Fibroblast of peridontal ligament (primary cell): ENCODE measurements at regions not wholly inside any gene's neighbourhood (a gene's known extent, or its start where the extent isn't known, plus 50 kb on each side); places are given as distances from the start of the nearest gene placed in this dataset.

ENCODE experiments used
- DNase-seq: peaks from one replicate; pipeline ENCODE4 v3.0.0-alpha.2; 2010; ENCODE audit errors: extremely low read depth

- DNase-seq = no peak
Observed at GRCh38 chrX:36927712-36928111, 80.5 kb upstream of the FAM47C start.

DNA sequence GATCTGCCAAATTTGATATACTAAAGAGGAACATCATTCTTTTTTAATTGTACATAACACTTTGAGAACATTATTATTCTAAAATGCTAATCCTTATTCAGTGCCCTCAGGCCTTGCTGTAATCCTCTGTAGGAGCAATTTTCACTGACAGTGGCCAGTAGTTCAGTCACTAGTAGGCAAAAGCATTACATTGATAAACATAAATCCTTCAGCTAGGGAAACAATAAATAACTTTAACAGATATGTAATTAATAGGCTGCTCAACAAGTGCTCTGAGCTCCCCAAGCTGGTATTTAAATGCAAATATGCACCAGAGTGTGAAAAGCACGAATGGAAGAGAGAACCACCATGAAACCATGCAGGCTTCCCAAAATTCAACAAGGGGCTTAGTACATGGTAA is 77.7 kb upstream of the FAM47C start:
- no peak for DNase-seq

DNA sequence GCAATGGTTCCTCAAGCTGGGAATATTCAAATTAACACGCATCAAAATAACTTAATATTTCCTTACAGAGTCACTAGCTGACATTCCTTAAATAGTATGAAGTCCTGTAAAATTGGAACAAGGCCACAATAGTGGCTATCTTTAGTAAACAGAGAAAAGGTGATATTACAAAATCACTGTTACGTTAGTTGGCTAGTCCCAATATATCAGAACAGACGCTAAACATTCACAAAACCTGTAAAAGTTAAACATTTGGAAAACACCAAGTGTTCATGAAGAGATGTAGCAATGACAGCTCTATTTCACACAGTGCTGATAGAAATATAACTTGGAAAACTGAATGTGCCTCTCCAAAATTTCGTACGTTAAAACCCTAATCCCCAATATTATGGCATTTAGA is 61.0 kb upstream of the FAM47C start:
- no peak for DNase-seq

DNA sequence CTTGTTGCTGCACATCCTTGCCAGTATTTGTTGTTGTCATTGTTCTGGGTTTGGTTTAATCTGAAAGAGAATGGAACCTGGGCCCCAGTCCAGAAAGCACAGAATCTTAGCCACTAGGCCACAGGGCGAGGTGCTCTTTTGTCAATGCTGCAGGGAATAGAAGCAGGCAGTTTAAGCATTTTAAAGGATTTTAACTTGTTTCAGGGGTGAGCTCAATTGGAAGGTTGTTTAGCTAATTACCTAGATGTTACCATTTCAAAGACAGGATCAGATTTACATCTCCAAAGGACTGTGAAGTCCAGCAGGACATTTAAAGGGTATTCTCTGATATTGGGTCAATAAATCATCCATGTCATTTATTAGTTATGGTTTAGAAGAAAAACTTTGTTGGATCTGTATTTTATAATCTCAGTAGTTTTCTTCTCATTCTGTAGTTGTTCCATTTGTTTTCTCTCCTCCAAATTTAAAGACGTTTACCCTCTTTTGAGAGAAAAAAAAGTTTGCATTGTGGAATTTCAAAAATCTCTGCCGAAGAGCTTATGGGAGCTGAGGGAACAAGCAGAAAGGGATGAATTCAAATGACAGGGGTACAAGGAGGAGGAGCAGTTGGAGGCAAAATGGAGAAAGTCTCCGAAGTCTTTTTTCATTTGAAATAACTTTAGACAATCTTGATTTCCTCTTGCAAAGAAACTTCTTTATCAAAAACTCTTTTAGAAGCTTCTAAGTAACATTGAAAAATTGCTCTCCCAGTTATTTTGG is 57.5 kb upstream of the FAM47C start:
- DNase-seq = no peak

DNA sequence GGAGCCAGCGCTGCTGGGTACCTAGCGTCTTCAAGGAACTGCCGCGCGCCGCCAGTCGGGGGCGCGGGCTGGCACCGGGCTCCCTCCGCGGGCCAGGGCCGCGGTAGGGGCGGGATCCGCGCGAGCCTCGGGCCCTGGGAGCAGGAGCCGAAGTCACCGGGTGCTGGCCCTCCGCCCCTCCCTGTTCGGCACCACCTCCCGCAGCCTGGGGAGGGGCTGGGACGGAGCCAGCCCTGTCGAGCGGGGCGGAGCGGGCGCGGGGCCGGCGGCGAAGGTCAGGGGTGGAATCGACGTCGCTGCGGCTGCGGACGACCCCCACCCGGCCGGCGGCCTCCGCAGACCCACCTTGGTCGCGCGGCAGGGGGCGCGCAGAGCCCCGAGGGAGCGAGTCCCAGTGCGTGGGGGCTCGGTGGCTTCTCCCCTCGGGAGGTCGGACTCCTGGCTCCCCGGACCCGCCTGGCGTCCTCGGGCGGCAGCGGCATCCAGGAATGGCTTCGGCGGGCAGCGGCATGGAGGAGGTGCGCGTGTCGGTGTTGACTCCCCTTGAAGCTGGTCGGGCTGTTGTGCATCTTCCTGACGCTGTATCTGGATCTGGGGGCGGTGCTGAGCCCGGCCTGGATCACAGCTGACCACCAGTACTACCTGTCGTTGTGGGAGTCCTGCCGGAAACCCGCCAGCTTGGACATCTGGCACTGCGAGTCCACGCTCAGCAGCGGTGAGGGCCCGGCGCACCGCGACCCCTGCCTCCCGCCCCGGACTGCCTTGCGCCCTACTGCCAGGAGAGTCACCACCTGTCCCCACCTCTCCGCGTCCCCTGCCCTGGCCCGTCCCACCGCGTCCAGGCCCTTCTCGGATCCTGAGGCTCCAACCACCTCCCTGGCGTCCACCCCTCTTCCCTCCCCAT is 50.5 kb upstream of the FAM47C start:
- no peak for DNase-seq
